ENCODE measurements at regions not wholly inside any gene's neighbourhood (a gene's known extent, or its start where the extent isn't known, plus 50 kb on each side); places are given as distances from the start of the nearest gene placed in this dataset.

- no peak overlapping the region for H3K27ac ChIP-seq
- H3K4me3 ChIP-seq: no peak overlapping the region
Observed at GRCh38 chr3:155029941-155030340, 50.2 kb upstream of the MME start.

DNA sequence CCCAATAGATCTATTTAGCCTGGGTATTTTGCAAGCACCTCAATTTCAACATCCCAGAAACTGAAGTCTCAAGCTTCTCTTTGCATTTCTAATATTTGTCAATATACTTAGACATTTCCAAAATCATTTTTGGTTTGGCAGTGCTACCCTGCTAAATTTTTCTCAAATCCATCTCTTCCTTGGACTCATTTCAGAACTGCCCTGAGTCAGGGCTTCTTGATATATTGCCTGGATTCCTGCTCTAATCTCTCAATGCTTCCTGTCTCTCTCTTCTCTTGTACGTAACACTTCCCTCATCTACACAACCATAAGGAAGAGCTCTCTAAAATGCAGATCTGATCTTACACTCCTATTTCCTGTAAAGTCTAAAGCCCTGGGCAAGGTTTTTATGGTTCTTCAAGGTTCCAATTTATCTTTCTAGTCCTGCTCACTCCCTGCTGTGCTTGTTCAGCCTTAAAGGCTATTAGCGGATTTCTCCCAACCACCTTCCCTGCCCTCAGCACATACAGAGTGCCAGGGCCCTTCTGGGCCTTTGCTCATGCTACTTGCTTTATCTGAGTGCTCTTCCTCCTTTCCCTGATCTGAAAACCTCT is 53.0 kb upstream of the MME start:
- H3K27ac ChIP-seq: peak overlapping the region in 11 of 21 experiments; percentile 9 to 78 (median 35)
- H3K4me3 ChIP-seq: no peak overlapping the region

DNA sequence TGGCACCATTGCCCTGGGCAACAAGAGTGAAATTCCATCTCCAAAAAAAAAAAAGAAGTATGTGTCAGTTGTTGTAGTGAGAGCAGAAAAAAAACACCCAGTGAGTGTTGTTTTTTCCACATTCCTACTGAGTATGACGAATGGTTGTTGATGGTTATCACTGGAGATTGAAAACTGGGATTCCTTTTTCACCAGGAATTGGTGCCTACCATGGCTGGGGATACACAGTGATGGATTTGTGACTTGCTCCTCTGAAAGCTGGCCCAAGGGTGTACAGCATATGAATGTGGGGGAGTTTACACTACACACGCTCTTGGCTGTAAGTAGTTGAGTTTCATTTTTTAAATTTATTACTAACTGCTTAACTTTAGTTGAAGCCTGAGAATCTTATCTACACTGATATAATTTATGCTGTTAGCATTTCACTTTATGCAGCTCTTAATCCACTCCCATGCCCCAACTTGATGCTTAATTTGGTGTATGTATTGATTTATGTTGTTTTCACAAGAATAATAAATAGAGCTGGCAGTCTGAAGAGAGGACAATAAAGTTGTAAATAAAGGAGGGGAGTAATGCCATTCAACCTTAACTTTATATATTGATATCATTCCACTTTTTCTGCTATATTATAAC is 56.0 kb upstream of the MME start:
- Histone ChIP-seq H3K27ac (no peak overlapping the region), H3K4me3 (no peak overlapping the region)

GRCh38 chr3:155022896-155023295 is 57.2 kb upstream of the MME start:
- H3K27ac ChIP-seq: no peak overlapping the region
- no peak overlapping the region for H3K4me3 ChIP-seq

DNA sequence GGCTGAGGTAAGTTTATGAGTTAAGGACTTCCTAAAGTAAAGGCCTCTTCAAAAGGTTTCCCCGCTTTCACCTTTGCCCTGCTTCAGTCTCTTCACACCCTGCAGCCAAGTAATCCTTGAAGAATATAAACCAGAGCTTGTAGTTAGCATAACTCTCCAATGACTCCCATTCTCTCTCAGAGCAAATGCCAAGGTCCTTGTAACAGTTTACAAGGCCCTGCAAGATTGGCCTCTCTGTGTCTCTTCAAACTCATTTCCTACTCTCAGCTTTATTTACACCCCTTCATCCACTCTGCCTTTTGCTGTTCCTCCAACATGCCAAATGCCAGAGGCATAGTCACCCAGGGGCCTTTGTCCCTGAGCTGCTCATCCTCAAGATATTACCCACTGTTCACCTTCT is 60.5 kb upstream of the MME start:
- H3K27ac ChIP-seq: no peak overlapping the region

GRCh38 chr3:155018621-155019330 is 61.3 kb upstream of the MME start:
- Histone ChIP-seq H3K4me3 (no peak overlapping the region), H3K27ac (no peak overlapping the region)

More for the DNA sequence above, 60.5 kb upstream of the MME start:
- no peak overlapping the region for H3K4me3 ChIP-seq

DNA sequence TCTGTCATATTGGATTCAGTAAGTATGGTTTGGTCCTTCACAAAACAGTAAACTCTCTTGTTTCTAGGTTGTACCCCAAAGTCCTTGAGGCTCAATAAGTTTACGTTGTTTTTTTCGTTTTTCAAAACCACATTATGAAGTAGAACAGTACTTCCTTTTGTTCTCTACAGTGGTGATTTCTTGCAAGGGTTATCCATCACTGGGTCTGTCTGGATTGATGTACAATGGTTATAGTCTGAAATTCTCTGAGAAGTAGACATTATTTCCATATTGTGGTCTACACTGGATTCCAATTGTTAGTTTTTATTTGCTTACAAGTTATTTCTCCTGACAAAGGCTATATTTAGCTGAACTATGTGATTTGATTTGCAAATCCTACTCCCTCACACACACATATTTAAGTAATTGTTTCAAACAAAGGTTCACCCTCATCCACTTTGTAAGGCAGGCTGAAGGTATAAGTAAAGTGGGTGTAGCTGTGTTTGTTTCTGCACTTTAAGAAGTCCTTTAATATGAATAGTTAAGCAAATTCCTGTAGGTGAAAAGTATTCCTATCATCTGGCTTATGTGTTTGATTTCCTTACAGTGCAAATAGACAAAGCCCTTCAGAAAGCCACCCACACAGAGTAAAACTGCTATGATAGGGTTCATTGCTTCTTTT is 64.2 kb upstream of the MME start:
- H3K4me3 ChIP-seq: no peak overlapping the region

GRCh38 chr3:155014953-155015352 is 65.2 kb upstream of the MME start:
- no peak overlapping the region for H3K4me3 ChIP-seq
- H3K27ac ChIP-seq: no peak overlapping the region

More for the DNA sequence above, 64.2 kb upstream of the MME start:
- H3K27ac ChIP-seq: no peak overlapping the region

GRCh38 chr3:155013427-155013826 is 66.7 kb upstream of the MME start:
- Histone ChIP-seq H3K27ac (no peak overlapping the region), H3K4me3 (no peak overlapping the region)

DNA sequence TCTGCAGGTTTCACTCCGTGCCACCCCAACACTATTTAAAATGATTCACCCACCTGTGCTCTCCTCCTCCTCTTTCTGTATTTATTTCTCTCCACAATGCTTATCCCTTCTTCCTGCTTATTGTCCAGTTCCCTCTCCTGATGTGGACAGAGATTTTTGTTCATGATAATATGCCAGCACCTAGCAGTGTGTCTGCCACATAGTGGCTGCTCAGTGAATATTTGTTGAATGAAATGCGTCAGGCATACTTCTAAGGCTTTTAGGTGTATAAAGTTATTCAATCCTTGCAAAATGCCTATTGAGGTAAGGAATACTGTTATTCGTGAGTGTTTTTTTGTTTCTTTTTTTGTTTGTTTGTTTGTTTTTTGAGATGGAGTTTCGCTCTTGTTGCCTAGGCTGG is 67.5 kb upstream of the MME start:
- Histone ChIP-seq H3K27ac (no peak overlapping the region), H3K4me3 (no peak overlapping the region)

- H3K27ac ChIP-seq: no peak overlapping the region
- H3K4me3 ChIP-seq: no peak overlapping the region
Observed at GRCh38 chr3:155010416-155010815, 69.7 kb upstream of the MME start.

GRCh38 chr3:155009217-155009616 is 70.9 kb upstream of the MME start:
- no peak overlapping the region for H3K27ac ChIP-seq
- no peak overlapping the region for H3K4me3 ChIP-seq

DNA sequence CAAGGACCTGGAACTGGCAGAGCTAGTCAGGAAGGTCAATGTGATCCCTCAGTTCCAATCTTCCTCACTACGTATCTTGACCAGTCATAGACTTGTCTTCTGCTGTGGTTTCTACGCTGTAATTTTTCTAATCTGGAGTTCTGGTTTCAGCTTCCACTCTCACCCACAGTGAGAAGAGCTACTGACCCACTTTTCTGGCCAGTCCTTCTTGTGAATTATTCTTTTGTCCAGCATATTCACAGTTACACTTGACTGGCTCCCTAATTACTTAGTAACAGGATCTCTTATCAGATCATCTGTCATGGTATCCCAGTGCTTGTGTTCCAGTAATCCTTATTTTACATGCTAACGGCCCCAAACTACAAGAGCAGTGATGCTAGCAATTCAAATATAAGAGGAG is 72.4 kb upstream of the MME start:
- Histone ChIP-seq H3K27ac (no peak overlapping the region), H3K4me3 (no peak overlapping the region)

- Histone ChIP-seq H3K27ac (no peak overlapping the region), H3K4me3 (no peak overlapping the region)
Observed at GRCh38 chr3:155001289-155002010, 78.7 kb upstream of the MME start.

- H3K4me3 ChIP-seq: no peak overlapping the region
Observed at GRCh38 chr3:154992655-154993054, 87.5 kb upstream of the MME start.

GRCh38 chr3:154990543-154990942 is 89.6 kb upstream of the MME start:
- no peak overlapping the region for H3K27ac ChIP-seq
- no peak overlapping the region for H3K4me3 ChIP-seq

More at GRCh38 chr3:154992655-154993054, 87.5 kb upstream of the MME start:
- H3K27ac ChIP-seq: no peak overlapping the region

DNA sequence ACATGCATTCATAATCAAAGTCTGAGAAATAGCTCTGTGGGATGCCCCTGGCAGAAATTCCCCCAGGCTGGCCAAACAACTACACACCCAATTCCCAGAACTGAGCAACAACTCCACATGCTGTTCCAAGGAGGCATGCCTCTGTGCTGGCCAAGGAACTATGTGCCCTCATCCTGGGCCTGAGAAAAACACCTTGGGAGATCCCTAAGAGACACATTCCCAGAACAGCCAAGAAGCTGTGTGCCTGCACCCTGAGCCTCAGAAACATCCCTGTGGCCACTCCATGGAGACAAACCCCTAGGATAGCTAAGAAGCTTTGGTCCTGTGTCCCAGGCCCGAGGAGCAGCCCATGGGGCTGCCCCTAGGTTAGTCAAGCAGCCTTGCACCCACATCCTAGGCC is 92.3 kb upstream of the MME start:
- Histone ChIP-seq H3K4me3 (no peak overlapping the region), H3K27ac (no peak overlapping the region)

- no peak overlapping the region for H3K4me3 ChIP-seq
- no peak overlapping the region for H3K27ac ChIP-seq
Observed at GRCh38 chr3:154981664-154982063, 98.5 kb upstream of the MME start.

- no peak overlapping the region for H3K4me3 ChIP-seq
Observed at GRCh38 chr3:154981201-154981600, 98.9 kb upstream of the MME start.

DNA sequence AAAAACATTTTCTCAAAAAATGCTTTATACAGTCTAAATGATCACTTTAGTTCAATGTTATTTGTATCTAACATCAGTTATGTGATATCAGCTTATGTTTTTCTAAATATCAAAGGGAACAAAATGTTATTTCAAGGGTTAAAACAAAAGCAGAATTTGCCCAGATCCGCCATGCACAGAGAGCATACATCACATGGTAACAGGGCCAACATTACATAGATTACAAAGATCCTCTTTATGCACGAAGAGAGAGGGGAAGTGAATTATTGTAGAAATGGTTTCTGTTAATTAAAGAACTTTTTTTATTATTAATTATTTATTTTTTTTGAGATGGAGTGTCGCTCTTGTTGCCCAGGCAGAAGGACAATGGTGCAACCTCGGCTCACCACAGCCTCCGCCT is 100.8 kb upstream of the MME start:
- H3K4me3 ChIP-seq: no peak overlapping the region
- no peak overlapping the region for H3K27ac ChIP-seq

More at GRCh38 chr3:154981201-154981600, 98.9 kb upstream of the MME start:
- no peak overlapping the region for H3K27ac ChIP-seq
